K562 (cell line): ENCODE measurements at regions not wholly inside any gene's neighbourhood (a gene's known extent, or its start where the extent isn't known, plus 50 kb on each side); places are given as distances from the start of the nearest gene placed in this dataset.

Source experiments
- ATAC-seq: fragments of 200-7000 bp; cut with Tn5 transposase; 3 replicates; pipeline ENCODE4 v1.9.1; 2020; ENCODE audit warnings: moderate library complexity
- BruUV-seq: library from RNA; stranded (reverse); fragments of 400-500 nt; replicated peaks from 2 replicates; lab custom pipeline; 2021; lab: Mats Ljungman, UMichigan
- CTCF ChIA-PET: fragments of 300-600 bp; formaldehyde crosslinking; extraction: SDS; loops from one replicate; lab custom pipeline; 2021; ENCODE audit warnings: low intra/inter-chr PET ratio; lab: Yijun Ruan, JAX
- POLR2A ChIA-PET: fragments of 300-600, 350-650 bp; sonication (Branson Sonifier 250); formaldehyde crosslinking; extraction: SDS; loops from one replicate; lab custom pipeline; 2021; ENCODE audit warnings: antibody characterized with exemption, inconsistent platforms; lab: Yijun Ruan, JAX
- DNase-seq, 4 experiments: peaks; one replicate each; pipeline versions ENCODE4 v3.0.0 to v3.0.0-alpha.2; 2011 to 2018; ENCODE audit warnings: low spot score in 3 of 4, mixed read lengths in 3 of 4; ENCODE audit errors: extremely low read depth in 1 of 4
- FAIRE-seq: peaks from 2 replicates; lab custom pipeline; 2011; peaks lifted over from hg19 to GRCh38; lab: Jason Lieb, UNC
- H2AFZ ChIP-seq: 2 replicates; pipeline ENCODE4 v1.6.0; 2011; ENCODE audit warnings: low read depth, low read length, control low read depth, inconsistent platforms
- H3K27ac ChIP-seq: fragments of 200-600 bp; 3 replicates; pipeline ENCODE4 v1.8.0; 2011; ENCODE audit warnings: low read depth, mild to moderate bottlenecking, control low read depth, inconsistent platforms, low read length, moderate library complexity, mixed read lengths; ENCODE audit errors: extremely low read depth
- H3K27me3 ChIP-seq, 2 experiments: fragments of 300-600 bp in 1 of 2; 2 replicates in 1 of 2; 3 replicates in 1 of 2; pipeline versions ENCODE4 v1.6.0 to v1.8.0; 2011; ENCODE audit warnings: inconsistent platforms in 2 of 2, low read length in 2 of 2, mild to moderate bottlenecking in 1 of 2, mixed read lengths in 1 of 2, moderate library complexity in 1 of 2; ENCODE audit not compliant: control insufficient read depth in 2 of 2, insufficient read depth in 2 of 2
- H3K36me3 ChIP-seq: fragments of 300-600 bp; 3 replicates; pipeline ENCODE4 v1.8.0; 2011; ENCODE audit warnings: mild to moderate bottlenecking, low read length, inconsistent platforms; ENCODE audit not compliant: control insufficient read depth, insufficient read depth
- H3K4me1 ChIP-seq, 2 experiments: fragments of 200-600 bp in 1 of 2; replicated peaks in 1 of 2; 2 replicates in 1 of 2; 3 replicates in 1 of 2; pipeline versions ENCODE4 v1.5.1 to v1.8.0; 2011; ENCODE audit warnings: inconsistent platforms in 2 of 2, low read length in 2 of 2, mild to moderate bottlenecking in 1 of 2, mixed read lengths in 1 of 2, moderate library complexity in 1 of 2; ENCODE audit not compliant: control insufficient read depth in 2 of 2, insufficient read depth in 2 of 2
- H3K4me2 ChIP-seq: 2 replicates; pipeline ENCODE4 v1.6.1; 2011; ENCODE audit warnings: low read length, control low read depth, inconsistent platforms, mixed read lengths; ENCODE audit not compliant: insufficient read depth
- H3K4me3 ChIP-seq: fragments of 200-600 bp; sonication (generic), shearing (Covaris generic); 2 replicates; pipeline ENCODE4 v1.5.1; 2016; ENCODE audit warnings: control low read depth, inconsistent platforms
- H3K79me2 ChIP-seq: fragments of 200-600 bp; 3 replicates; pipeline ENCODE4 v1.8.0; 2011; ENCODE audit warnings: low read length, inconsistent platforms; ENCODE audit not compliant: control insufficient read depth, insufficient read depth
- H3K9ac ChIP-seq, 2 experiments: 2 replicates each; pipeline versions ENCODE4 v1.6.0 to v1.6.1; 2011; ENCODE audit warnings: low read depth in 2 of 2, low read length in 2 of 2, control low read depth in 1 of 2, inconsistent platforms in 1 of 2, mild to moderate bottlenecking in 1 of 2, mixed read lengths in 1 of 2; ENCODE audit not compliant: insufficient read depth in 1 of 2
- H3K9me1 ChIP-seq: one replicate; pipeline ENCODE4 v1.6.0; 2011; ENCODE audit warnings: inconsistent platforms, mild to moderate bottlenecking, low read length, moderate library complexity; ENCODE audit not compliant: control insufficient read depth, insufficient read depth
- H3K9me3 ChIP-seq: replicated peaks from 2 replicates; pipeline ENCODE4 v1.5.1; 2011; ENCODE audit warnings: low read depth, low read length, inconsistent platforms; ENCODE audit not compliant: control insufficient read depth, insufficient read depth
- H4K20me1 ChIP-seq: replicated peaks from 2 replicates; pipeline ENCODE4 v1.6.1; 2011; ENCODE audit warnings: low read length, inconsistent platforms, mixed read lengths; ENCODE audit not compliant: control insufficient read depth, insufficient read depth
- BRD9 ChIP-seq: fragments of 450-650 bp; IDR thresholded peaks from 2 replicates; pipeline ENCODE4 v1.6.1; 2018; ENCODE audit warnings: low read depth; ENCODE audit not compliant: partially characterized antibody
- CBFA2T2 ChIP-seq: fragments of 450-650 bp; conservative IDR thresholded peaks from 2 replicates; pipeline ENCODE4 v1.6.1; 2017; ENCODE audit warnings: mild to moderate bottlenecking
- FUS ChIP-seq: fragments of 200-400 bp; formaldehyde crosslinking; optimal IDR thresholded peaks from 2 replicates; pipeline ENCODE3; 2017; ENCODE audit warnings: low read depth, low read length
- NFE2 ChIP-seq: IDR thresholded peaks from 2 replicates; pipeline ENCODE4 v1.6.1; 2014; ENCODE audit warnings: antibody characterized with exemption, low read depth
- PHF20 ChIP-seq: fragments of 450-650 bp; IDR thresholded peaks from 2 replicates; pipeline ENCODE4 v1.6.1; 2018; ENCODE audit not compliant: partially characterized antibody
- SAFB2 ChIP-seq: fragments of 200-400 bp; formaldehyde crosslinking; IDR thresholded peaks from 2 replicates; pipeline ENCODE4 v1.6.1; 2018; ENCODE audit warnings: borderline replicate concordance, low read length, low read depth, moderate library complexity; ENCODE audit not compliant: severe bottlenecking
- YBX1 ChIP-seq: fragments of 450-650 bp; IDR thresholded peaks from 2 replicates; pipeline ENCODE4 v1.7.1; 2016; ENCODE audit warnings: mild to moderate bottlenecking
- ZNF24 ChIP-seq: fragments of 450-650 bp; IDR thresholded peaks from 2 replicates; pipeline ENCODE4 v1.6.1; 2016
- WGBS: fragments of 100-300 bp; shearing (Covaris generic); methylation state at CpG from one replicate; pipeline ENCODE4 v1.1.6; 2016; ENCODE audit warnings: low coverage, mixed read lengths; ENCODE audit not compliant: insufficient coverage; ENCODE audit errors: missing lambda C conversion rate; 5-methylcytosine and 5-hydroxymethylcytosine counted together
- in situ Hi-C: fragments of 300-500 bp; cut with MboI; formaldehyde crosslinking; loops from 4 replicates; pipeline ENCODE4 v1.15.0; 2018; ENCODE audit warnings: inconsistent platforms, mixed read lengths
- intact Hi-C: fragments of 100-400 bp; cut with micrococcal nuclease; formaldehyde crosslinking; loops from 2 replicates; pipeline ENCODE4 v1.14.2; 2022
- TF ChIP-seq, protein P1 (sequence below): fragments of 250-450 bp; sonication (Bioruptor Pico); IDR thresholded peaks from 2 replicates; pipeline ENCODE4 v1.8.0; 2022; ENCODE audit warnings: moderate library complexity, mild to moderate bottlenecking, inconsistent platforms

DNA sequence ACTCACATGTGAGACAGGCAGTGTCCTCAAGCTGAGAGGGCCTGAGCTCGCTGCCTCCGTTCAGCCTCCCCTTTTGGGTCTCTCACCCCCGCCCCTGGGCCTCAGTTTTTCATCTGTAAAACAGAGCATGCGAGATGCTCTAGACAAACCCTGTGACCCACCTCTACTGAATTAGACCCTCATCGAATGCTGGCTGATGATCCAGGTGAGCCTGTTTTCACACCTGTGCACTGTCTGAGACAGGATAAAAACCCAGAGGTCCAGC, 102.1 kb downstream of the PDGFA start:
- no peaks in the 10 kb centered on the region; the same call in 1 of the 2 replicates for H4K20me1 ChIP-seq
- H3K27ac ChIP-seq, result no peak overlapping the region
- POLR2A ChIA-PET, result interaction anchor here (0.8 kb wide), 1 partner anchor 71 kb away, joined by 3 read pairs; no protein-coding TSS in a partner anchor

More for the DNA sequence above, 102.1 kb downstream of the PDGFA start:
- DNase-seq, result no peak
- intact Hi-C loops (no loop called here), in situ Hi-C loops (no loop called here)
- Histone ChIP-seq H3K9me3 (no peaks in the 10 kb centered on the region), H2AFZ (no peak overlapping the region), H3K4me3 (no peak overlapping the region), H3K9ac (no peak overlapping the region), H3K4me1 (peaks cover 0 to 30% of the 10 kb centered on the region in 2 experiments; a peak in 2 of 5 replicates), H3K4me2 (no peak overlapping the region), H3K79me2 (no peaks in the 10 kb centered on the region), H3K36me3 (no peaks in the 10 kb centered on the region), H3K27me3 (peaks cover 30 to 70% of the 10 kb centered on the region in 2 experiments), H3K9me1 (no peaks in the 10 kb centered on the region)
- CTCF ChIA-PET, result no interaction called here
- WGBS, result 7% methylated on average over 5 of the region's 5 CpGs
- no peak for FAIRE-seq
- BruUV-seq, result no TSS peak
- no peak for ATAC-seq
- TF ChIP-seq NFE2, result no peak
- no peak for TF ChIP-seq ZNF24
- TF ChIP-seq SAFB2, result no peak
- TF ChIP-seq, protein P1, sequence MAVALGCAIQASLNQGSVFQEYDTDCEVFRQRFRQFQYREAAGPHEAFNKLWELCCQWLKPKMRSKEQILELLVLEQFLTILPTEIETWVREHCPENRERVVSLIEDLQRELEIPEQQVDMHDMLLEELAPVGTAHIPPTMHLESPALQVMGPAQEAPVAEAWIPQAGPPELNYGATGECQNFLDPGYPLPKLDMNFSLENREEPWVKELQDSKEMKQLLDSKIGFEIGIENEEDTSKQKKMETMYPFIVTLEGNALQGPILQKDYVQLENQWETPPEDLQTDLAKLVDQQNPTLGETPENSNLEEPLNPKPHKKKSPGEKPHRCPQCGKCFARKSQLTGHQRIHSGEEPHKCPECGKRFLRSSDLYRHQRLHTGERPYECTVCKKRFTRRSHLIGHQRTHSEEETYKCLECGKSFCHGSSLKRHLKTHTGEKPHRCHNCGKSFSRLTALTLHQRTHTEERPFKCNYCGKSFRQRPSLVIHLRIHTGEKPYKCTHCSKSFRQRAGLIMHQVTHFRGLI (CRISPR knock-in tag), result no peak
- TF ChIP-seq CBFA2T2, result no peak
- no peak for TF ChIP-seq BRD9
- no peak for TF ChIP-seq FUS
- no peak for TF ChIP-seq YBX1
- no peak for TF ChIP-seq PHF20
